Heart left ventricle (tissue), 16 donors: ENCODE measurements at regions not wholly inside any gene's neighbourhood (a gene's known extent, or its start where the extent isn't known, plus 50 kb on each side); places are given as distances from the start of the nearest gene placed in this dataset.
A peak's percentile ranks its signal among the peaks of the same experiment; 100 is the strongest.

Experiments used
- ATAC-seq, 4 donors: fragments of 200-7000 bp; cut with Tn5 transposase; one replicate each; pipeline ENCODE4 v1.9.1; 2020 to 2022; ENCODE audit warnings: moderate library complexity in 4 of 4, mild to moderate bottlenecking in 3 of 4, moderate number of reproducible peaks in 1 of 4
- DNase-seq, 5 donors: peaks; one replicate each; pipeline ENCODE4 v3.0.0-alpha.2; 2020
- H3K27ac ChIP-seq, 12 donors: fragments of 200-600 bp; sonication (generic) in 4 of 12; one replicate each; pipeline versions ENCODE4 v1.5.0 to v1.8.0; 2016 to 2022; ENCODE audit warnings: mild to moderate bottlenecking in 2 of 12
- H3K27me3 ChIP-seq, 9 donors: fragments of 200-600 bp; sonication (generic) in 2 of 9; one replicate each; pipeline versions ENCODE4 v1.5.1 to v1.8.0; 2016 to 2022; ENCODE audit warnings: mild to moderate bottlenecking in 3 of 9
- H3K36me3 ChIP-seq, 9 donors: fragments of 200-600 bp; sonication (generic) in 2 of 9; one replicate each; pipeline versions ENCODE4 v1.5.0 to v1.8.0; 2018 to 2022; ENCODE audit warnings: mild to moderate bottlenecking in 2 of 9
- H3K4me1 ChIP-seq, 12 donors: fragments of 200-600 bp; sonication (generic) in 4 of 12; one replicate each; pipeline versions ENCODE4 v1.5.0 to v1.8.0; 2016 to 2022; ENCODE audit warnings: mild to moderate bottlenecking in 3 of 12
- H3K4me3 ChIP-seq, 12 donors: fragments of 200-600 bp; sonication (generic) in 4 of 12; one replicate each; pipeline versions ENCODE4 v1.5.0 to v1.8.0; 2017 to 2022; ENCODE audit warnings: mild to moderate bottlenecking in 9 of 12, moderate library complexity in 4 of 12
- H3K9me3 ChIP-seq, 12 donors: fragments of 200-600 bp; sonication (generic) in 4 of 12; one replicate each; pipeline versions ENCODE4 v1.5.0 to v1.8.0; 2016 to 2022; ENCODE audit warnings: mild to moderate bottlenecking in 1 of 12
- CTCF ChIP-seq, 12 donors: fragments of 200-600 bp; sonication (generic) in 4 of 12; IDR thresholded peaks; one replicate each; pipeline versions ENCODE4 v1.5.0 to v1.8.0; 2018 to 2022; ENCODE audit warnings: antibody characterized with exemption in 12 of 12, mild to moderate bottlenecking in 5 of 12
- POLR2A ChIP-seq, 2 donors: fragments of 450-650 bp; IDR thresholded peaks; one replicate each; pipeline ENCODE4 v1.6.1; 2017; ENCODE audit warnings: antibody characterized with exemption in 2 of 2, mild to moderate bottlenecking in 2 of 2, moderate library complexity in 2 of 2
- WGBS, 4 donors: extraction: QIAGEN DNeasy Blood & Tissue Kit in 2 of 4; methylation state at CpG; one replicate each; pipeline versions ENCODE4 v1.1.5 to v1.1.7; 2013 to 2018; 5-methylcytosine and 5-hydroxymethylcytosine counted together
- intact Hi-C, 10 donors: fragments of 100-400 bp; cut with DNase I; formaldehyde crosslinking; loops; one replicate each; pipeline versions ENCODE4 v1.11.1 to v1.14.2; 2022
- donor health status: ischemic (EF 13 %, LVEDD 7.1; RV severe dilation, severe dysfunction).
- donor health status: healthy with polysubstance abuse.
- donor health status: DM: no; HTN: yes; CAD: no.
- donor health status: DM: no; HTN: no; CAD: no.
- donor health status: ischemic (EF 25% LVEDD 6.9; RV normal size, moderate dysfunction).
- donor health status: ischemic (EF 25% LVEDD 5.7; RV mildly dilated, moderate dysfunction).
- donor health status: healthy.
- donor health status: DM: yes; HTN: yes; CAD: no.
- donor health status: ischemic (EF 35%, LVEDD 5.7; RV mildly dilated, moderate dysfunction).
- donor health status: nonischemic (EF 11% LVEDD 7.7; RV severe dilation, severe dysfunction).
- donor health status: DM: yes; HTN: yes; CAD: no.
- donor health status: PGD.
- donor health status: ischemic (EF 29% LVEDD 5.4; RV normal size, mild dysfunction).
- donor health status: nonischemic (EF 23%, LVEDD 6.1; RV moderate dilation, normal function).

DNA sequence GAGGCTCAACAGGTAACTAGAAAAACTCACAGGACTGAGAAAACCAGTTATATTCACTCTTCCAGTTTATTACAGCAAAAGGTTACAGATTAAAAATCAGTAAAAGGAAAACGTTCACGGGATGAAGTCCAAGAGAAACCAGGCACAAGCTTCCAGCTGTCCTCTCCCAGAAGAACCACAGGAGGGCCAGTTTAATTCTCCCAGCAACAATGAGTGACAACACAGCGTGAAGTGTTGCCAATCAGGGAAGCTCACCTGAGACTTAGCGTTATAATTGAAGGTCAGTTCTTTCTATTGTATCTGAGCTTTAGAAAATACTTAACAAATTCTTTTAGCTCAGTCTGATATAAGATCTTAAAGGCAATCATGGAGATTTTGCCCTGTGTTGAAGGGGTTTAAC is 65.2 kb upstream of the TNR start:
- H3K27ac ChIP-seq, result no peak overlapping the region
- no peak for TF ChIP-seq POLR2A (IDR thresholded peaks at IDR 0.05)
- TF ChIP-seq CTCF (IDR thresholded peaks at IDR 0.05), result no peak
- H3K4me1 ChIP-seq, result peaks cover 0 to 14% (median 0%) of the 10 kb centered on the region in 12 donors
- ATAC-seq, result no peak
- WGBS, 4 donors, result 32 to 52% (median 37%) methylated on average over 4 of the region's 4 CpGs
- H3K4me3 ChIP-seq, result no peak overlapping the region
- H3K9me3 ChIP-seq, result peaks cover 0 to 5% (median 0%) of the 10 kb centered on the region in 12 donors
- intact Hi-C loops, result no loop called here
- H3K36me3 ChIP-seq, result no peaks in the 10 kb centered on the region
- no peaks in the 10 kb centered on the region for H3K27me3 ChIP-seq
- DNase-seq, result no peak

DNA sequence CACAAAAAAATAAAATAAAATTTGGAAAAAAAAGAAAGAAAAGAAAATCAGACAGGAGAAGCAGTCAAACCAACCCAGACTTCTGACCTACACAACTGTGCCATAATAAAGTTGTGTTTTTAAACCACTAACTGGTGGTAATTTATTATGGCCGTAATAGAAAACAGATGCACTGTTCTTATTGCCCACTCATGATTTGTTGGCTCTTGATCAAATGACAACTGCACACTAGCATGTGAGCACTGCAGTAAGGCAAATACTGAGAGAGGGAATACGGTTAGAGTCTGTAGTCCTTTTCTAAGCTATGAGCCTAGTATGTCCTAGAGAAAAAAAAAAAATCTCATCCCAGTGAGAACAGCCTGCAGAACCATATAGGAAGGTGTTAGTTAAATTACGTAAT is 61.2 kb upstream of the TNR start:
- 58 to 66% (median 64%) methylated on average over 3 of the region's 3 CpGs for WGBS, 4 donors
- Histone ChIP-seq H3K9me3 (no peaks in the 10 kb centered on the region), H3K4me1 (peaks cover 0 to 30% (median 0%) of the 10 kb centered on the region in 12 donors), H3K27me3 (no peaks in the 10 kb centered on the region), H3K27ac (no peak overlapping the region), H3K36me3 (no peaks in the 10 kb centered on the region), H3K4me3 (no peak overlapping the region)
- DNase-seq, result no peak
- intact Hi-C loops, result no loop called here
- no peak for ATAC-seq
- TF ChIP-seq POLR2A (IDR thresholded peaks at IDR 0.05), result no peak
- TF ChIP-seq CTCF (IDR thresholded peaks at IDR 0.05), result no peak

DNA sequence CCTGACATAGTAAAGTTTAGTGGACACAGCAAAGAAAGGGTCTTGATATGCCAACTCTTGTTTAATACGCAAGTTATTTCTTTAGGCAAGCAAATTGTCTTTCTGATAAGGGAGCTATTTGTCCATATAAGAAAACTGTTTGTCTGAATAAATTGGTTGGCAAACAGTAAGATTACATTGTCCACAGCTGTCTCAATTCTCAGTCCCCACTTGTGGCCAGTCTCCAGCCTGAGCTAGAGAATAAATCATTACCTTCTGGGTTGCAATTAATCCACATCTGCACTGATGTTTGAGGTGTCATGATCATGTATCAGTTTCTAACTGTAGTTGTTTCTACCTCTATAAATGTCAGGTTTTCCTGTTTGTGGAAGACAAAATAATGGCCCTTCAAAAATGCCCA is 60.0 kb upstream of the TNR start:
- intact Hi-C loops, result no loop called here
- 65 to 80% (median 75%) methylated on average over 1 of the region's 1 CpG for WGBS, 4 donors
- ATAC-seq, result no peak
- H3K36me3 ChIP-seq, result no peaks in the 10 kb centered on the region
- no peak overlapping the region for H3K4me3 ChIP-seq
- H3K27me3 ChIP-seq, result no peaks in the 10 kb centered on the region
- DNase-seq, result no peak
- peaks cover 0 to 30% (median 0%) of the 10 kb centered on the region in 12 donors for H3K4me1 ChIP-seq
- H3K9me3 ChIP-seq, result peaks cover 0 to under 1% (median 0%) of the 10 kb centered on the region in 12 donors
- TF ChIP-seq POLR2A (IDR thresholded peaks at IDR 0.05) (no peak), CTCF (IDR thresholded peaks at IDR 0.05) (no peak)
- peak overlapping the region in 2 of 12 donors; percentile 10 to 39 for H3K27ac ChIP-seq

- H3K9me3 ChIP-seq, result peaks cover 0 to 5% (median 0%) of the 10 kb centered on the region in 12 donors
- no peak for TF ChIP-seq POLR2A (IDR thresholded peaks at IDR 0.05)
- no peak for TF ChIP-seq CTCF (IDR thresholded peaks at IDR 0.05)
- no peaks in the 10 kb centered on the region for H3K27me3 ChIP-seq
- no peak overlapping the region for H3K4me3 ChIP-seq
- no peaks in the 10 kb centered on the region for H3K36me3 ChIP-seq
- WGBS, 4 donors, result 37 to 53% (median 41%) methylated on average over 9 to 10 of the region's 10 CpGs
- peaks cover 0 to 30% (median 0%) of the 10 kb centered on the region in 12 donors for H3K4me1 ChIP-seq
- intact Hi-C loops, result no loop called here
- peak in 2 of 5 donors; percentile 11 to 34 for DNase-seq
- peak overlapping the region in 1 of 12 donors; percentile 39 for H3K27ac ChIP-seq
- peak; percentile 79 to 92 (median 86) for ATAC-seq
These were observed 59.2 kb upstream of the TNR start for GRCh38 chr1:175802407-175803123.
